DMS53 treated with DMSO at 0.1 percent for 48 hours (cell line): ENCODE measurements at regions not wholly inside any gene's neighbourhood (a gene's known extent, or its start where the extent isn't known, plus 50 kb on each side); places are given as distances from the start of the nearest gene placed in this dataset.

Experiments
- DNase-seq: peaks from one replicate; lab custom pipeline; 2025; ENCODE audit not compliant: unreplicated experiment; lab: John Stamatoyannopoulos, UW

- no peak for DNase-seq
These were observed 114.0 kb upstream of the TMEM132D start for GRCh38 chr12:130017591-130018449.

- no peak for DNase-seq
These were observed 114.8 kb upstream of the TMEM132D start for GRCh38 chr12:130018614-130019013.

GRCh38 chr12:130026608-130027176, 122.9 kb upstream of the TMEM132D start:
- peak; percentile 44 for DNase-seq

- no peak for DNase-seq
These were observed 124.0 kb upstream of the TMEM132D start for GRCh38 chr12:130027798-130028197.

- DNase-seq = no peak
These were observed 125.3 kb upstream of the TMEM132D start for GRCh38 chr12:130029151-130029550.

- no peak for DNase-seq
These were observed 127.2 kb upstream of the TMEM132D start for GRCh38 chr12:130031041-130031440.

GRCh38 chr12:130031571-130032189, 127.9 kb upstream of the TMEM132D start:
- peak; percentile 66 for DNase-seq

GRCh38 chr12:130041983-130042812, 120.1 kb upstream of the FZD10 start:
- peak; percentile 44 for DNase-seq

GRCh38 chr12:130043685-130044406, 118.4 kb upstream of the FZD10 start:
- DNase-seq = peak; percentile 81

- peak; percentile 95 for DNase-seq
These were observed 117.2 kb upstream of the FZD10 start for GRCh38 chr12:130044991-130045621.

GRCh38 chr12:130049666-130050065, 112.6 kb upstream of the FZD10 start:
- no peak for DNase-seq

- DNase-seq = no peak
These were observed 110.4 kb upstream of the FZD10 start for GRCh38 chr12:130051900-130052299.

- peak; percentile 46 for DNase-seq
These were observed 108.6 kb upstream of the FZD10 start for GRCh38 chr12:130053651-130054069.

GRCh38 chr12:130054803-130055202, 107.5 kb upstream of the FZD10 start:
- DNase-seq = no peak

GRCh38 chr12:130058926-130059472, 103.3 kb upstream of the FZD10 start:
- no peak for DNase-seq

- DNase-seq = no peak
These were observed 98.4 kb upstream of the FZD10 start for GRCh38 chr12:130063866-130064265.

GRCh38 chr12:130064999-130065398, 97.3 kb upstream of the FZD10 start:
- no peak for DNase-seq

- no peak for DNase-seq
These were observed 95.5 kb upstream of the FZD10 start for GRCh38 chr12:130066742-130067141.

GRCh38 chr12:130068741-130069140, 93.5 kb upstream of the FZD10 start:
- no peak for DNase-seq

- DNase-seq = peak; percentile 59
These were observed 92.1 kb upstream of the FZD10 start for GRCh38 chr12:130070126-130070611.
